Activated T-cell treated with anti-CD3 and anti-CD28 coated beads, Interleukin-2, amount 50 U/mL, for 72 hours (primary cell): ENCODE measurements at regions not wholly inside any gene's neighbourhood (a gene's known extent, or its start where the extent isn't known, plus 50 kb on each side); places are given as distances from the start of the nearest gene placed in this dataset.

Experiments
- ATAC-seq, 2 donors: fragments of 150-1000 bp; cut with Tn5 transposase; replicated peaks in 1 of 2; 2 replicates each; pipeline ENCODE4 v1.10.0; 2021; ENCODE audit warnings: moderate library complexity in 2 of 2, mild to moderate bottlenecking in 1 of 2
- DNase-seq, 2 donors: peaks; one replicate each; pipeline ENCODE4 v3.0.0; 2021 to 2022; ENCODE audit warnings: mixed read lengths in 1 of 2
- H3K27ac Mint-ChIP-seq: one replicate; pipeline ENCODE4 v1.8.0; 2022; ENCODE audit warnings: mild to moderate bottlenecking, moderate library complexity, mixed read lengths
- H3K27me3 Mint-ChIP-seq: one replicate; pipeline ENCODE4 v1.8.0; 2022; ENCODE audit warnings: low read depth, mixed read lengths
- H3K36me3 Mint-ChIP-seq, 2 donors: one replicate each; pipeline ENCODE4 v1.8.0; 2022; ENCODE audit warnings: mixed read lengths in 2 of 2, mild to moderate bottlenecking in 1 of 2; ENCODE audit not compliant: insufficient read depth in 2 of 2
- H3K4me1 Mint-ChIP-seq: one replicate; pipeline ENCODE4 v1.8.0; 2022; ENCODE audit warnings: low read depth, mixed read lengths
- H3K4me3 Mint-ChIP-seq, 2 donors: one replicate each; pipeline ENCODE4 v1.8.0; 2022; ENCODE audit warnings: mild to moderate bottlenecking in 2 of 2, mixed read lengths in 2 of 2, moderate library complexity in 2 of 2
- H3K9me3 Mint-ChIP-seq, 2 donors: one replicate each; pipeline ENCODE4 v1.8.0; 2022; ENCODE audit warnings: mixed read lengths in 2 of 2

DNA sequence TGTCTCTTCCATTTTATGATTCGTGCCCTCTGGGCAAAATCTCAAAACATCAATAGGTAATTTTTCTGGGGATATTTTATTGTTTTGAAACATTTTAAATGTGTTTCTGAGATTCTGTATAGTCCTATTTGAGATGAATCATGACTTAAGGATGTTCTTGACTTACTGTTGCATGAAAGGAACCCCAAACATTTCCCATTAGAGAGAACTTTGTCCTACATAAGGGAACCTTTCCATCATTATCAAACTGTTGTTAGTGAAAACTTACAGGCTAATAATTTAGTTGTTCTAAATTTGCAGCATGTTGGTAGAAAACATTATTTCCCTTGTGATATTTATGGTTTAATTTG lies 523.3 kb downstream of the PPARGC1A start:
- no peak overlapping the region for H3K4me3 Mint-ChIP-seq
- no peaks in the 10 kb centered on the region for H3K4me1 Mint-ChIP-seq
- no peak for DNase-seq
- no peak overlapping the region for H3K27ac Mint-ChIP-seq
- no peaks in the 10 kb centered on the region for H3K36me3 Mint-ChIP-seq
- no peak for ATAC-seq
- H3K27me3 Mint-ChIP-seq, result no peaks in the 10 kb centered on the region
- H3K9me3 Mint-ChIP-seq, result no peaks in the 10 kb centered on the region

DNA sequence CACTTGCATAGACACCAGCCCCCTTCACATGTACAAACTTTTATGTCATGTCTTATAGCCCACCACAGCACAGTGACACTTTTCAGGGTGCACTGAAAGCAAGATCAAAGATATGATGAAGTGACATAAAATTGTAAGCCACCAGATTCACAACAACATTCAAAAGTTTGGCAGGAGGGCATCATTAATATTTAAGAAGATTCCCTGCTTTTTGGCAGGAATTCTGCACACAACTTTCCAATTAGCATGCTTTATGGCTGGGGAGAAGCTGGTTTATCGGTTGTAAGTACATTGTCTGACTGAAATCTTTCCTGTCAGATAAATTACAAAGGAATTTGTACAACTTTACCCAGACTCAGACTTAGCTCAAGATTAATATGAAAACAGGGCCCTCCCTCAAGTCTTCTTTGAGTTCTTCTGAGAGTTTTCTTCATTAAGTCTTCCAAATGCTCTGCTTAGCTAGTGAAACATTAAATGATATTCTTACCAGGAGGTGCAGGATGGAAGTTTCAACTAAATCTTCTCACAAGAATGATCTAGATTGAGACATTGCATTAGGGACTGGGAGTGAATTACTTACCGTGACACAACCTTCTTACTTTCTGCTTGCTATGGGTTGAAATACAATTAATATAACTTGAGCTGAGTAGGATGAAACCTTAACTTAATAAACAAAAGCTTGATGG lies 523.8 kb downstream of the PPARGC1A start:
- Mint-ChIP-seq H3K27ac (no peak overlapping the region), H3K27me3 (no peaks in the 10 kb centered on the region), H3K4me3 (no peak overlapping the region), H3K4me1 (no peaks in the 10 kb centered on the region), H3K9me3 (no peaks in the 10 kb centered on the region), H3K36me3 (no peaks in the 10 kb centered on the region)
- ATAC-seq, result no peak
- DNase-seq, result no peak

- Mint-ChIP-seq H3K9me3 (no peaks in the 10 kb centered on the region), H3K4me3 (no peak overlapping the region), H3K27ac (no peak overlapping the region), H3K27me3 (no peaks in the 10 kb centered on the region), H3K4me1 (no peaks in the 10 kb centered on the region), H3K36me3 (no peaks in the 10 kb centered on the region)
- ATAC-seq, result no peak
- DNase-seq, result no peak
Measured at GRCh38 chr4:23365086-23365485, 524.8 kb downstream of the PPARGC1A start.

GRCh38 chr4:23364167-23364566 lies 525.7 kb downstream of the PPARGC1A start:
- no peak for ATAC-seq
- no peaks in the 10 kb centered on the region for H3K36me3 Mint-ChIP-seq
- H3K9me3 Mint-ChIP-seq, result no peaks in the 10 kb centered on the region
- H3K4me3 Mint-ChIP-seq, result no peak overlapping the region
- no peak for DNase-seq
- no peaks in the 10 kb centered on the region for H3K4me1 Mint-ChIP-seq
- no peaks in the 10 kb centered on the region for H3K27me3 Mint-ChIP-seq
- H3K27ac Mint-ChIP-seq, result no peak overlapping the region

DNA sequence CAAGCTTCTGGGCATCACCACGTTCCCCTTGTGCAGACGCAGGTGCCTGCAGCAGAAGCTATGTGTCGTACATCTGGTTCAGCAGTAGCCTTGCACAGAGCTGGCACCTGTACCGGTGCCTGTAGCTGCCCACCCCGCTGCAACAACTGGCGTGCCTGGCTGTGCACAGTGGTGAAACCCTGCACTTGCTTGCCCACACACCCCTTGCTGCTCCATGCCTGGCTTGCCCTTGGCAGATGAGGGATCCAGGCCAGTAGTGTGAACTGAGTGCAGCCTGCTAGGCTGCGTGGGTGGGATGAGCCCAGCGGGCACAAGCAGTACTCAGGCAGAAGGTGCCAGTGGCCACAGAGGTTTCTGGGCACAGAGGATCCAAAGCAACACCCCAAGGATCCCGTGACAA lies 528.4 kb downstream of the PPARGC1A start:
- DNase-seq (no peak), ATAC-seq (no peak)
- Mint-ChIP-seq H3K9me3 (no peaks in the 10 kb centered on the region), H3K4me3 (no peak overlapping the region), H3K27me3 (no peaks in the 10 kb centered on the region), H3K27ac (no peak overlapping the region), H3K4me1 (no peaks in the 10 kb centered on the region), H3K36me3 (no peaks in the 10 kb centered on the region)

GRCh38 chr4:23360718-23361117 lies 529.1 kb downstream of the PPARGC1A start:
- Mint-ChIP-seq H3K36me3 (no peaks in the 10 kb centered on the region), H3K27ac (no peak overlapping the region), H3K9me3 (no peaks in the 10 kb centered on the region), H3K4me1 (no peaks in the 10 kb centered on the region), H3K27me3 (no peaks in the 10 kb centered on the region), H3K4me3 (no peak overlapping the region)
- DNase-seq (no peak), ATAC-seq (peak; percentile 17 to 20)

DNA sequence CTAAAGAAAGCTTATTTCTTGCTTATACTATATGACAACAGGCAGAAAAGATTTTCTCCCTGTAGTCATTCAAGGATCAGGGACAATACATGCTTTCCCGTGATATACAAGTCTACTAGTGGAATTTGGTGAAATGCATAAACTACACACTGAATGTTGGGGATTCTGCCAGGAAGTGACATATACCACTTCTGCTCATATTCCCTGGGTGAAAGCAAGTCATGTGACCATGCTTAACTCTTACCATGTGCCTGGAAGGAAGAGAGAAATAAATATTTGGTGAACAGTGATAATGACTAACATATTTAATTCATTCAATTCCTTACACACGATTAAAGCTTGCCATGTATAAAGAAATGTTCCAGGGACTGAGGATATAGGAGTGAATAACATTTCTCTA lies 534.6 kb downstream of the PPARGC1A start:
- H3K4me1 Mint-ChIP-seq, result no peaks in the 10 kb centered on the region
- no peak overlapping the region for H3K4me3 Mint-ChIP-seq
- no peaks in the 10 kb centered on the region for H3K36me3 Mint-ChIP-seq
- no peaks in the 10 kb centered on the region for H3K27me3 Mint-ChIP-seq
- H3K9me3 Mint-ChIP-seq, result no peaks in the 10 kb centered on the region
- no peak overlapping the region for H3K27ac Mint-ChIP-seq
- ATAC-seq, result no peak
- DNase-seq, result no peak

- Mint-ChIP-seq H3K27me3 (no peaks in the 10 kb centered on the region), H3K36me3 (no peaks in the 10 kb centered on the region), H3K27ac (no peak overlapping the region), H3K4me3 (no peak overlapping the region), H3K4me1 (no peaks in the 10 kb centered on the region), H3K9me3 (no peaks in the 10 kb centered on the region)
- ATAC-seq, result no peak
- no peak for DNase-seq
Measured at GRCh38 chr4:23353200-23353599, 536.6 kb downstream of the PPARGC1A start.

DNA sequence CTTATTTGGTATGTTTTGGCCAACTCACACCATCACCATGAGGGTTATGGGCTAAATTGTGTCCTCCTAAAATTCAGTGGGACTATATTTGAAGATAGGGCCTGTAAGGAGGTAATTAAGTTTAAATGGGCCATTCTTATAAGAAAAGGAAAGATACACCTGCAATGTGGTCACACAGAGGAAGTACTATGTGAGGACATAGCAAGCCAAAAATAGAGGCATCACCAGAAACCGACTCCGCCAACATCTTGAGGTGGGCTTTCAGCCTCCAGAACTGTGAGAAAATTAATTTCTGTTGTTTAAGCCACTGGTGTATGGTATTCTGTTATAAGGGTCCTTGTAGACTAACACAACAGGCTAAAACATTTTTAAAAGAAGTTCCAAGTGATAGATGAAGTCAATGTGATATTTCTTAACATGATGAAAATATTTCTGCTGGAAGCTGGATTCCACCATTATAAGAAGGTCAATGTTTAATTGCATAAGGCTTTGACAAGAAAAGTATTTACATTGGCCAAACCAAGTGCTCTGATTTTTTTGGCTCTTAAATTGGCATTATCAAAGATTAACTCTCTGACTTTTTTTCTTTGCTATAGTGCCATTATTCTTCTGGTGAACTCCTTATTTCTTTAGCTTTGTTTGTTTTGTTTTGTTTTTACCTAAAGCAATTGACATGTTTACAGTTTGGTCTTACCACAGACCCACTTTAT lies 540.9 kb downstream of the PPARGC1A start:
- no peak overlapping the region for H3K4me3 Mint-ChIP-seq
- no peaks in the 10 kb centered on the region for H3K27me3 Mint-ChIP-seq
- no peaks in the 10 kb centered on the region for H3K4me1 Mint-ChIP-seq
- no peaks in the 10 kb centered on the region for H3K36me3 Mint-ChIP-seq
- H3K27ac Mint-ChIP-seq, result no peak overlapping the region
- H3K9me3 Mint-ChIP-seq, result no peaks in the 10 kb centered on the region
- ATAC-seq (no peak), DNase-seq (no peak)

DNA sequence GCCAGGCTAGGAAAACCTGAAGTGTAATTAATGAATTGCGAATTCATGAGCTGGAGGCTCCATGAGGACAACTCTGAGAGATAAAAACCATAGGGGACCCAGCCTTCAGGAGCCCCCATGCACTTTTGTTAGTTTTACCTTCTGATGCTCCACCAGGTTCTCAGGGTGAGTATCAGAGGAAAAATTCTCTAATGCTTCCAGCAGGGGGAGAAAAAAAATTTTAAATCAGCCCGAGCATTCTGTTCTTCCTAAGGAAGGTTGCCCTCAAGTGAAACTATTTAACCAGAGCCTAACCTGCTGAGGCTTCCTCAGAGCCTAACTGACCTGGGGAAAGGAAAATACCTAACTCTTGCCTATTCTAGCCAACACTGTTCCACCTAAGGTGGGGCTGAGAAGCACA lies 552.6 kb downstream of the PPARGC1A start:
- no peaks in the 10 kb centered on the region for H3K36me3 Mint-ChIP-seq

GRCh38 chr4:23333946-23334878 lies 555.6 kb downstream of the PPARGC1A start:
- peak; percentile 83 to 86 for ATAC-seq
- peak; percentile 41 to 48 for DNase-seq
- H3K4me3 Mint-ChIP-seq, result peak overlapping the region; percentile 51 to 86
- no peaks in the 10 kb centered on the region for H3K27me3 Mint-ChIP-seq
- no peaks in the 10 kb centered on the region for H3K36me3 Mint-ChIP-seq
- H3K27ac Mint-ChIP-seq, result peak overlapping the region; percentile 93
- H3K9me3 Mint-ChIP-seq, result peaks cover 0 to 2% of the 10 kb centered on the region in 2 donors
- peaks cover 38% of the 10 kb centered on the region for H3K4me1 Mint-ChIP-seq

More for the DNA sequence above, 552.6 kb downstream of the PPARGC1A start:
- peaks cover 0 to 2% of the 10 kb centered on the region in 2 donors for H3K9me3 Mint-ChIP-seq
- H3K4me3 Mint-ChIP-seq, result no peak overlapping the region
- peaks cover 34% of the 10 kb centered on the region for H3K4me1 Mint-ChIP-seq
- no peak for ATAC-seq
- no peak overlapping the region for H3K27ac Mint-ChIP-seq
- no peaks in the 10 kb centered on the region for H3K27me3 Mint-ChIP-seq
- DNase-seq, result no peak

DNA sequence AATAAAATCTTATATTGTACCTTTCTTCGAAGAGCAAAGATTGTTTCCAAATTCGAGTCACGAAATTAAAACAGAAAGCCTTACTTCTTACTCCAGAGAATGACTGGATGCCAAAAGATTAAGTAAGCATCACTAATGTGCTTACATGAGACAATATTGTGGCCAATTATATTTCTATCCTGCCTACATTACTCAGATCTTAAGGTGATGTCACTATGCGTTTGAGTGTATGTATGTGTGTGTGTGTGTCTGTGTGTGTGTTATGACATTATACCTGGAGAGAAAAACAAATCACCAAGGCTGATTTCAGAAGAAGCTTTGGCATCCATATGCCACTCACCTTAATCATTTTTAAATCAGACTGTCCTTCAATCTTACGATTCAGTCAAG lies 556.3 kb downstream of the PPARGC1A start:
- peak overlapping the region; percentile 93 for H3K27ac Mint-ChIP-seq
- DNase-seq (peak; percentile 21 to 29), ATAC-seq (peak; percentile 75 to 83)
- H3K27me3 Mint-ChIP-seq, result no peaks in the 10 kb centered on the region
- peaks cover 38% of the 10 kb centered on the region for H3K4me1 Mint-ChIP-seq
- H3K9me3 Mint-ChIP-seq, result peaks cover 0 to 2% of the 10 kb centered on the region in 2 donors
- H3K36me3 Mint-ChIP-seq, result no peaks in the 10 kb centered on the region
- H3K4me3 Mint-ChIP-seq, result peak overlapping the region in 1 of 2 donors; percentile 86

DNA sequence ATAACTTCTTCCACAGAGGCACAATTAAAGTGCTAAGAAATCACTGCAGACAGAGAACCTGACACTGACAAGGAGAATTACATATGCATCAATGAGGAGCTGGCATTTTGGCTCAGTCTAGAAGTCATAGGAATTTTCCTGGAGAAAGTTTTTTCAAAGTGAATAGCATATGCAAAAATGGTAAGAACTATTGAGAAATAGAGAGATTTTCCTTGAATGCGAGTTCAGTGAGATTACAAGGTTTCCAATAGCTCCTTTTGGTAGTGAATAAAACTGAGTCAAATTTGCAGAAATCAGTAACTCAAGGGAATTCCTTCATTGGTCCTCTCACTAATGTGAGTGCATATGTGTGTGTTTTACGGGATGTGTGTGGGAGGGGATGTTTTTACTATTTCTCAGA lies 557.5 kb downstream of the PPARGC1A start:
- Mint-ChIP-seq H3K27ac (no peak overlapping the region), H3K27me3 (no peaks in the 10 kb centered on the region), H3K4me1 (peaks cover 38% of the 10 kb centered on the region), H3K9me3 (peaks cover 0 to 4% of the 10 kb centered on the region in 2 donors), H3K4me3 (no peak overlapping the region), H3K36me3 (no peaks in the 10 kb centered on the region)
- DNase-seq (no peak), ATAC-seq (no peak)
